Activated CD8-positive, alpha-beta T cell treated with anti-CD3 and anti-CD28 coated beads for 36 hours (primary cell): ENCODE measurements at regions not wholly inside any gene's neighbourhood (a gene's known extent, or its start where the extent isn't known, plus 50 kb on each side); places are given as distances from the start of the nearest gene placed in this dataset.

ENCODE experiments used
- ATAC-seq: fragments of 200-7000 bp; cut with Tn5 transposase; one replicate; pipeline ENCODE4 v1.10.0; 2021; ENCODE audit warnings: mild to moderate bottlenecking, moderate library complexity
- CTCF ChIA-PET: fragments of 350-600 bp; sonication (Branson Sonifier 250); formaldehyde crosslinking; loops from one replicate; lab custom pipeline; 2021; ENCODE audit warnings: antibody characterized with exemption; lab: Charles Lee
- POLR2A ChIA-PET: fragments of 350-600 bp; sonication (Branson Sonifier 250); formaldehyde crosslinking; loops from one replicate; lab custom pipeline; 2021; ENCODE audit warnings: antibody characterized with exemption; lab: Charles Lee
- DNase-seq: peaks from one replicate; pipeline ENCODE4 v3.0.0-alpha.2; 2020
- H3K27ac Mint-ChIP-seq: one replicate; pipeline ENCODE4 v1.8.0; 2021; ENCODE audit warnings: mild to moderate bottlenecking, mixed read lengths
- H3K27me3 Mint-ChIP-seq: one replicate; pipeline ENCODE4 v1.8.0; 2021; ENCODE audit warnings: mixed read lengths
- H3K36me3 Mint-ChIP-seq: one replicate; pipeline ENCODE4 v1.8.0; 2021; ENCODE audit warnings: low read depth, mixed read lengths
- H3K4me1 Mint-ChIP-seq: one replicate; pipeline ENCODE4 v1.8.0; 2021; ENCODE audit warnings: low read depth, mixed read lengths
- H3K4me3 Mint-ChIP-seq: one replicate; pipeline ENCODE4 v1.8.0; 2021; ENCODE audit warnings: mild to moderate bottlenecking, moderate library complexity, mixed read lengths
- H3K9me3 Mint-ChIP-seq: one replicate; pipeline ENCODE4 v1.8.0; 2021; ENCODE audit warnings: mixed read lengths
- intact Hi-C: fragments of 100-400 bp; cut with micrococcal nuclease; formaldehyde crosslinking; loops from one replicate; pipeline ENCODE4 v1.10.0; 2022
- TF ChIP-seq, protein P1 (sequence below): fragments of 200-600 bp; IDR thresholded peaks from one replicate; pipeline ENCODE4 v1.8.0; 2022; ENCODE audit warnings: antibody characterized with exemption, mild to moderate bottlenecking

DNA sequence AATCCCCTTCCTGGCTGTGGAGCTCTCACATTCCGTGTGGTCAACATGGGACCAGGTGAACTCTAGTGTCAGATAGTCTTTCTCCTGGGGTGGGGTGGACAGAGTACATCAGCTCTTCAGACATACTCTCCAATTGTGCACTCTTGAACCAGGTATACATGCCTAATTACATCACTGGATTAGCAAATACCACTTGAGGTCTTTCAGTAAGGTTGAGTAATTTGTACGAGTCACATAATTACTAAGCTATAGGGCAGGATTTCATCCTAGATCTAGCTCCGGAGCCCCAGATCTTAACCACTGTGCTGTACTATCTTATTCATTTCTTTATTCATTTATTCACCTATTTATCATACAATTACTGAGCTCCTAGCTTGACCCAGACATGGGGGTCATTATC, 821.3 kb downstream of the TFAP2A start:
- Mint-ChIP-seq H3K36me3 (no peaks in the 10 kb centered on the region), H3K9me3 (peaks cover 3% of the 10 kb centered on the region), H3K27me3 (no peaks in the 10 kb centered on the region), H3K4me1 (no peaks in the 10 kb centered on the region), H3K27ac (no peak overlapping the region), H3K4me3 (no peak overlapping the region)
- intact Hi-C loops, result no loop called here
- ChIA-PET POLR2A (no interaction called here), CTCF (no interaction called here)
- TF ChIP-seq, protein P1, sequence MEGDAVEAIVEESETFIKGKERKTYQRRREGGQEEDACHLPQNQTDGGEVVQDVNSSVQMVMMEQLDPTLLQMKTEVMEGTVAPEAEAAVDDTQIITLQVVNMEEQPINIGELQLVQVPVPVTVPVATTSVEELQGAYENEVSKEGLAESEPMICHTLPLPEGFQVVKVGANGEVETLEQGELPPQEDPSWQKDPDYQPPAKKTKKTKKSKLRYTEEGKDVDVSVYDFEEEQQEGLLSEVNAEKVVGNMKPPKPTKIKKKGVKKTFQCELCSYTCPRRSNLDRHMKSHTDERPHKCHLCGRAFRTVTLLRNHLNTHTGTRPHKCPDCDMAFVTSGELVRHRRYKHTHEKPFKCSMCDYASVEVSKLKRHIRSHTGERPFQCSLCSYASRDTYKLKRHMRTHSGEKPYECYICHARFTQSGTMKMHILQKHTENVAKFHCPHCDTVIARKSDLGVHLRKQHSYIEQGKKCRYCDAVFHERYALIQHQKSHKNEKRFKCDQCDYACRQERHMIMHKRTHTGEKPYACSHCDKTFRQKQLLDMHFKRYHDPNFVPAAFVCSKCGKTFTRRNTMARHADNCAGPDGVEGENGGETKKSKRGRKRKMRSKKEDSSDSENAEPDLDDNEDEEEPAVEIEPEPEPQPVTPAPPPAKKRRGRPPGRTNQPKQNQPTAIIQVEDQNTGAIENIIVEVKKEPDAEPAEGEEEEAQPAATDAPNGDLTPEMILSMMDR, result no peak
- no peak for DNase-seq
- ATAC-seq, result no peak

DNA sequence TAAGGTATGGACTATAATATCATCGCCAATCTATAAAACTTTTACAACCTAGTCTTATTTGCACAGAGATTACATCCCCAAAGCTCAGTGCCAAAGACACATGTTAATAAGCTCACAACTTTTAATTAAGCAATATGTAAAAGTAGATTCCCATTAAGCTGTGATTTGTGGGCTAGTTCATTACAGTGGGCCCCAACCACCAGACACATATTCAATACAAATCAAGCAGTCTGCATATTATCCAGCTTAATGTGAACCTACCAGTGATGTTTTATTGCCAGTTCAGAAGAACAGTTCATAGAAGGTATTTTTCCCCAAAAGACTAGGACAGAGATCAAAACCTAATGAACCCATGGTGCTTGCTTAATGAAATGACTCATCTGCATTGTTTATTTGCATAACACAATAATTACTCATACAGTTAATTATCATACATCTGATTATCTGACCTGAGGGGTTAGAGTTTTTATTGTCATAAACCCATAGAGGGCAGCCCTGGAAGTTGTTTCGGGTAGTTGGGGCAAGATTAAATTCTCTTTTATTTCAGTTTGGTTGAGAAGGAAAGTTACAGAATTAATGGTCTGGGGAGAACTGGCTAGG, 831.0 kb downstream of the TFAP2A start:
- Mint-ChIP-seq H3K9me3 (no peaks in the 10 kb centered on the region), H3K4me3 (no peak overlapping the region), H3K27ac (no peak overlapping the region), H3K4me1 (no peaks in the 10 kb centered on the region), H3K36me3 (no peaks in the 10 kb centered on the region), H3K27me3 (no peaks in the 10 kb centered on the region)
- POLR2A ChIA-PET, result no interaction called here
- intact Hi-C loops, result no loop called here
- CTCF ChIA-PET, result no interaction called here
- no peak for DNase-seq
- TF ChIP-seq, protein P1, result no peak
- ATAC-seq, result no peak

DNA sequence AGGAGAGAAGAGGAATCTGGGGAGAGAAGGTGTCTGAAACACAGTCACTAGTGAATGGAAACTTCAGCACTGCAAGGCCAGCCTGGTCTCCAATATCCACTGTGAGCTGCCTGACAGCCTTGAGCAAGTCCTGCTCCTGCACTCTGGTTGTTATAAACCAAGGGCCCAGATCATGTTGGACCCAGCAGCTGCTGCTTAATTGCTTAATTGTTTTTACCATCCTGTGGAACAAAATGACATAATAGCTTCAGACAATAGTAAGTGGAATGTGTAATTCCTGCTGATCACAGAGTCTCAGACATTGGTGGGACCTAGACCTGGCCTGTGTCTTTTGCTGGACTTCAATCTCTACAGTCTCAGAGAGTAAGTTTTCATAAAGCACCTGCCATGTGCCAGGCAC, 833.7 kb downstream of the TFAP2A start:
- DNase-seq (no peak), ATAC-seq (no peak)
- no peaks in the 10 kb centered on the region for H3K36me3 Mint-ChIP-seq
- H3K9me3 Mint-ChIP-seq, result no peaks in the 10 kb centered on the region
- H3K27me3 Mint-ChIP-seq, result no peaks in the 10 kb centered on the region
- TF ChIP-seq, protein P1, result no peak
- H3K27ac Mint-ChIP-seq, result no peak overlapping the region
- ChIA-PET POLR2A (no interaction called here), CTCF (no interaction called here)
- H3K4me1 Mint-ChIP-seq, result no peaks in the 10 kb centered on the region
- intact Hi-C loops, result no loop called here
- no peak overlapping the region for H3K4me3 Mint-ChIP-seq

DNA sequence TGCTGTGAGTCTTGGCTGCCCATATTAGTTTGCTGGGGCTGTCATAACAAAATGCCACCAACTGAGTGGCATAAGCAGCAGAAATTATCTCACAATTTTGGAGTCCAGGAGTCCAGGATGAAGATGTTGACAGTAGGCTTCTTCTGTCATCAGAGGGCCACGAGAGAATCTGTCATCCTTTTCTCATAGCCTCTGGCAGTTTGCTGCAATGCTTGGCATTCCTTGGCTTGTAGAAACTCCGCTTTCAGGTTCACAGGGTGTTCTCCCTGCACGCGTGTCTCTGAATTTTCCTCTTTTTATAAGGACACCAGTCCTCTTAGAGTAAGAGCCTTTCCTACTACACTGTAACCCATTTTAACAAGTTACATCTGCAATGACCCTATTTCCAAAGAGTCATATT, 838.4 kb downstream of the TFAP2A start:
- ChIA-PET POLR2A (no interaction called here), CTCF (no interaction called here)
- TF ChIP-seq, protein P1, result no peak
- ATAC-seq, result no peak
- H3K27ac Mint-ChIP-seq, result no peak overlapping the region
- no peaks in the 10 kb centered on the region for H3K9me3 Mint-ChIP-seq
- H3K27me3 Mint-ChIP-seq, result no peaks in the 10 kb centered on the region
- H3K4me1 Mint-ChIP-seq, result no peaks in the 10 kb centered on the region
- no peak overlapping the region for H3K4me3 Mint-ChIP-seq
- intact Hi-C loops, result no loop called here
- no peak for DNase-seq
- H3K36me3 Mint-ChIP-seq, result no peaks in the 10 kb centered on the region

DNA sequence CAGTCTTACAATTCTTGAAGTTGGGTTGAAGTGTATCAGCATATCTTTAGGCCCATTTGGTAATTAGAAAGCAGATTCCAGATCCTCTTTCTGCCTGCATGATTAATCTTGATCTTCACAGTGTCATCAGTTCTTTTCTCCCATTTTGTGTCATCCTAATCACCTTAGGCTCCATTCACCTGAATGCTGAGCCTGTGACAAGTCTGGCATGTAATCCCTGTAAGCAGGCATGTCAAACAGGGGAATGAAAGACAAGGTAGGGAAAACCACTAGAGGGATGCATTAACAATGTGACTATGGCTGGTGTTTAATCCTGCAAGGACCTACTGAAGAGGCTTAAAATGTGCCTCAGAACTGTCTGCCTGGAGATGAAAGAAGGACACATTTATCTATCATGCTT, 848.8 kb downstream of the TFAP2A start:
- Mint-ChIP-seq H3K27ac (no peak overlapping the region), H3K9me3 (peaks cover 2% of the 10 kb centered on the region), H3K27me3 (no peaks in the 10 kb centered on the region), H3K36me3 (no peaks in the 10 kb centered on the region), H3K4me3 (no peak overlapping the region), H3K4me1 (no peaks in the 10 kb centered on the region)
- POLR2A ChIA-PET, result no interaction called here
- TF ChIP-seq, protein P1, result no peak
- DNase-seq (no peak), ATAC-seq (no peak)
- intact Hi-C loops, result no loop called here
- CTCF ChIA-PET, result no interaction called here
